Urothelium cell line (cell line): ENCODE measurements at regions not wholly inside any gene's neighbourhood (a gene's known extent, or its start where the extent isn't known, plus 50 kb on each side); places are given as distances from the start of the nearest gene placed in this dataset.

Experiments used
- DNase-seq: peaks from one replicate; pipeline ENCODE4 v3.0.0; 2011; ENCODE audit warnings: low spot score, mixed read lengths
- FAIRE-seq: peaks from 2 replicates; lab custom pipeline; 2011; peaks lifted over from hg19 to GRCh38; lab: Jason Lieb, UNC

DNA sequence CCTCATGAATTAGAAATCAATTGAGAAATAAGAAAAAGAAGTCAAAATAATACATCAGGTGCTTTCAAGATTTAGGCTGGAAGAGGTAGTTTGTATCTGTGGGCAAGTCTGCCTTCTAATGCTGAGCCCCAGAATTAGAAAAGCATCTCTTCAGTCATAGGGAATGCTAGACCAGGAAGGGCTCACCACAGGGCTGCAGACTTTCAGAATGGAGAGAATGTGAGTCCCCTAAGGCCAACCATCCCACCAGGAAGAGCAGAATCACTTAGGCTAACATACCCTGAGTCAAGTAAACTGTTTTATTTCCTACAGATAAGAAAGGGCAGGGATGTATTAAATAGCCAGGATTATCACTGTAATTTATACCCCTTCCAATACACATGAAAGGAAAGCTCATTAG, 510.2 kb downstream of the RNF144B start:
- DNase-seq, result no peak
- FAIRE-seq, result no peak

DNA sequence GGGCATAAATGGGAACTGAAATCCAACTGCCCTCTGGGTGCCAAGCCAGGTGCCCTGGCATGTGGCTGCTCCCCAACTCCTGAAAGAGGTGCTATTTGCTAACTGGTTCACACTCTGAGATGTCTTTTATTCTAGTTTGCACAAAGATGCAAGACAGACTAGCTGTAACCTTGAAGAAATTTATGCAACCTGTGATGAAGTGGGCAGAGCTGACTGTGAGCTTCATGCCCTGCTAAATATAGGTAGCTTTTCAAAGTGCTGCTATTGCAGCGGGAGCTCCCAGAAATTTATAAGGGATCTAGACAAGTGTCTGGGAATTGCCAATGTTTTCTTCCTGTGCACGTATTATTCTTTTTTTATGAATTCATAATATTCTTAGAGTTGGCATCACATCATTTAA, 517.5 kb downstream of the RNF144B start:
- FAIRE-seq, result no peak

DNA sequence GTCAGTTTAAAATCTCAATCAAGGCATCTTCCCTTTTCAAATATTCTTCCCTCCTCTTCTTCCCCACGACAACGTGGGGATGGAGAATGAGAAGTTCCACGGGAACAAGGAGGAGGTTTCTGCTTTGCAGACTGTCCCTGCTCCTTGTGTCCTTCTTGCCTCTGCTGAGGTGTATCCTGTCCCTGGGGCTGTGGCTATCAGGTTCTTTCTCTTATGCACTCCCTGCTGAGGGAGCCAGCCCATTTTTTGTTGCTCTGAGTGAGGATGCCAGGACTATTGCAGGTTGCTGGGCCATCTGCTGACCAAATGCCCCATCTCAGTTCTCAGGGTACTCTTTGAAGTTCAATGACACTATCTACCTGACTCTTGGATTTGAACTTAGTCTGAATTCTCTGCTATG, 533.6 kb downstream of the RNF144B start:
- FAIRE-seq, result no peak
- no peak for DNase-seq

More for the DNA sequence above, 517.5 kb downstream of the RNF144B start:
- no peak for DNase-seq

DNA sequence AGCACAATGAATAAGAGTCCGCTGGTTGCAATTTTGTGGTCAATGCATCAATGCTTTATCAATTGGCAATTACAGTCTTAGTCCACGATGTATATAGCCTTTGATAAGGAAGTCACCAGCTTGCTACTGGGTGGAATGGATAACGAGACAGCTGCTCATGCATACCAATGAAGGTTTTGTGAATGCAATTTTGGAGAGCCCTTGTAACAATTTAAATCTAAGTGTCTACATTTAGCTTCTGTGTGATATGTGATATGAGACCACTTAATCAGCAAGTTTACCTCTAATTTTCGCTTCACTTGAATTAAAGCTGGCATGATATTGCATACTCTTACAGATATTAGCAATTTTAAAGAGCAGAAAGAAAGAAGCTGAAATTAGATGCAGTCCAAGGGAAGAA, 543.9 kb downstream of the RNF144B start:
- DNase-seq (no peak), FAIRE-seq (no peak)

DNA sequence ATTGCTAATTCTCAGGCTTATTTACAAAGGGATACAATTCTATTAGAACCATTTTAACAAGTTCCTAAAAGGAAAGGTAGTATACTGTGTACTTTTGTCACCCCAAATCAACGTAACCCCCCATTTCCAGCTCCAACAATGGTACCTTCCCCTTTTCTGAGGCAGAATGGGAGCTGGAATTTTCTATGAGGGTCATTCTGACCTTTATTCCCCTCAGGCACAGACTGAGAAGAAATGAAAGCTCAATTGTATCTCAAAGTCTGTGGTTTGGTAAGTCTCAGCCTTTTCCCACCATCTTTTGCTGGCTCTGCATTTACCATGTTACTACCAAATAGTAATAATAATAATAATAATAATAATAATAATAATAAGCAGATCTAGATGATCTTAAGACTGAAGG, 571.0 kb downstream of the RNF144B start:
- DNase-seq (no peak), FAIRE-seq (no peak)

DNA sequence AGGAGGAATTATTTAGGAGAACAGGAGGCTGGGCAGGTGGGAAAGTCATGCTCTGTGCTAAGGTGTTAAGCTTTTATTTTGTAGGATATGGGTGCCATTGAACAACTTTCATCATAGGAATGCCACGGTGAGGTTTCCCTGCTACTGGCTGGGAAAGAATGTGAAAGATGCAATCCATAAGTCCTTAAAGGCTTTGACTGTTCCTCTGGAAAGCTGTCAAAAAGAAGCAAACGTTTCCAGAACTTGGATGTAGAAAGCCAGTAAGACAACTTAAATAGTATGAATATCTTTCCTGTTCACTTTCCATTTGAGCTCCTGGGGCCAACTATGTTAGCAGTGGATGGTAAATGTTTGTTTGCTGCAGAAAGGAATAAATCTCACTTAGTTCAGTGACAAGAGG, 574.4 kb downstream of the RNF144B start:
- no peak for DNase-seq

DNA sequence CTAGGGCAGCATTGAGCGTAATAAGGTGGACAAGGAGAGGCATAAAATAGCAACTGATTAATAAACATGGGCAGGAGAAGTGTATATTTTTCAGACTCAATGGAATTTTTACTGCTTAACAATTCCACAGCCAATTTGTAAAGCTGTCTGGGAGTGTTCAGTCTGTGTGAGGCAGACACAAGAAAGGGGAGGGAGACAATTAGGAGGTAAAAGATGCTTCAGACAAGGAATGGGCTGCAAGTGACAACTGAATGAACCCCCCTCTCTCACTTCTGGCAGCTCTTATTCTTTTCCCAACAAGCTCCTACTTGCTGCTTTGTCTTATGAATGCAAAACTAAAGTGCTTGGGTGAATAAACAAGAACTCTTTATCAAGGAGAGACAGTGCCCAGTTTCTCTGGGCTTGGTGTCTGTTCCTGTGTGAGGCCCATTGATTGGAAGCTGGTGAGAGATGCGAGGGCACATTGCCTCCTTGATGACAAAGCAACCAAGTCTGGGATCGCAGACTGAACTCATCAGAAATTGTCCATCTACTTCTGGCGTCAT, 575.3 kb downstream of the RNF144B start:
- FAIRE-seq (no peak), DNase-seq (no peak)

More for the DNA sequence above, 574.4 kb downstream of the RNF144B start:
- FAIRE-seq, result no peak

DNA sequence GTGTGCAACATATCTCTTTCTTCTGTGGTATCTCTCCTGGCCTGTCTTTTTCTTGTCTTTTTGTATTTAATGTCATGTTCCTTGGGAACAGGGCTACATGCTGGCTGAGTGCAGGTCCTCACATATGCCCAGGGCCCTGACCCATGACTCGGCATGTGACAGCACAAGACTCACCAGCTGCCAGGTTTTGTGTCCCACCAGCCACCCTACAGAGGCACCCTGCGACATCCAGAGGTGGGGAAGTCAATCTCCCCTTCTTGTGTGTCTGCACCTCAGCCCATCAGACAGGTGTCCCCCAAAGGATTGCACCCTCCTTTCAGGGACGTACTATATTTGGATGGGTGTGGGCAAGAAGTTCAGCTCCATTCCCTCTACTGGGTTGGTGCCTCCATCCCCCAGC, 576.3 kb downstream of the RNF144B start:
- FAIRE-seq, result no peak
- DNase-seq, result no peak

DNA sequence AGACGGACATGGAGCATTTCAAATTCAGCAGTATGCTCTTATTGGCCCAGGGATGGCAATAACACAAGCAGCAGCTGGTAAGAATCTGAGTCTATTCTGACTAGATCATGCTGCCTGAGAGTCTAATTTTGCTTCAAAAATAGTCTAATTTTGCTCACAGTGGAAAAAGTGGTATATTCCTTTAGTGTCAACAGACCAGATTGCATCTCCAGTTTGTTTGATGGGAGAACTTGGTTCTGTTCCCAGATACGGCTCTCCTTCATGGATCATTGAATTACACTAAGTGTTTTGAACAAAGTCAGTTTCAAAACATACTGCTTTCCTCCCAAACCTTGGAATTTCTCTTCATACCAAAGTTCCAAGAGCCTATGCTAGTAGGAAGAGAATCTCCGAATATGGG, 586.1 kb downstream of the RNF144B start:
- FAIRE-seq (no peak), DNase-seq (no peak)

DNA sequence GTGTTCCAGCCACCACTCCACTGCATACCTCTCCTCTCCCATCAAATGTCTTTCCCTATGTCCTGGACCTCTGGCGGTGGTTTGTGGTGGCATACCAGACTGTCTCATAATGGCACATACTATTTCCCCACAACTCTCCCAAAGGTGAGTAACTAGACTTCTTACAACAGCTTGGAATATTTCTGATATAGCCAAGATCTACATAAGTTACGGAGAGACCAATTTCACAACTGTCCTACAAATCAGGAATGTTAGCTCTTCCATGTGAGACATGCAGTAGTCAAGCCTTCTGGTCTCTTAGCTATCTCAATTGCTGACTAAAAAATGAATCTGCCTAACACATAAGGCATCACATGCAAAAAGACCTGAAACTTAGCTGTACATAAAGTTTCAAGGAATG, 588.9 kb downstream of the RNF144B start:
- FAIRE-seq (no peak), DNase-seq (no peak)

DNA sequence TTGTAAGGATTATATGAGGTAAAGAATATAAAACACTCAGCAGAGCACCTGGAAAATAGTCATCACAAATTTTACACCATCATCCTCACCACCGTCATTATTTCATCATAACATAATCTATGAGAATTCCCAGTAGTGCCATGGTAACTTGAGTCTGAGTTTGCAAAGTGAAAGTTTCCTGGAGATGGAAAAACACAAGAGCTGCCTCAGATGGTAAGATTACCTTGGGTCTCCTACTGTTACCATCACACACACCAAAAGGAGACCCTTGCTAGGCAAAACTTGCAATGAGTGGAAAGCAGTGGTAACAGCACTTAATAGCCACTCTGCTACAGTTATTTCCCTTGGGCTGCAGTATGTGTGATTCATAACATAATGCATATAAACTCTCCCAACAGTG, 589.8 kb downstream of the RNF144B start:
- DNase-seq, result no peak
- no peak for FAIRE-seq

DNA sequence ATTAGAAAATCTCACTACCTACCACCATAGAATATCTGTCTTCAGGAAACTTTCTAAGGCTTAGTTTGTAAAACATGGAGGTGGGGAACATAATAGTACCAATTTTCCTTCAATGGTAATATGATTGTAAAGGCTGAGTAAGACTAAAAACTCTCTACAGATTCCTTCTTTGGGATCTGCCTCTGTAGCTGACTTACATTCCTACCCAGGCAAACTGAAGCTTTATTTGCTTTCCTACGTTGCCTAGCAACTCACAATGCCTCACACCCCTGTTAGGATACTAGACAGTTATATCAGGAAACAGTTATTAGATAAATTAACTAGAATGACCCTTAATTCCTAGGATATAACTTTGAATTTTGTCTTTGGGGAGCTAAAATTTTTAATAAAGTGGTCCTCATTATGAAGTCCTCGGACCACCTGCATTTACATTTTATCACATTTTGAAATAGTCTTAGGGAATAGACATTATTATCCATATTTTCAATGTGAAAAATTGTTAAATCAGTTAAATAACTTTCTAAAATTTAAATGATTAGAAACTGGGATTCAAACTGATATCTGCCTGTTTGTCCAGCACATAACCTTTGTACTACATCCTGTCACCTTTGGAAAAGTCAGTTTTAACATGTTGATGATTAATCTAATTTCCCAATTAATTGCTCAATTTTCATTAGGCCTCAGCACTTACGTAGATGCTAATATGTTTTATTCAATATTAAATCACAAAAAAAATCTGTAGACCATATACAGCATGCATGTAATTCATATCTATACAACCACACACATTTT, 591.4 kb downstream of the RNF144B start:
- FAIRE-seq (no peak), DNase-seq (no peak)

DNA sequence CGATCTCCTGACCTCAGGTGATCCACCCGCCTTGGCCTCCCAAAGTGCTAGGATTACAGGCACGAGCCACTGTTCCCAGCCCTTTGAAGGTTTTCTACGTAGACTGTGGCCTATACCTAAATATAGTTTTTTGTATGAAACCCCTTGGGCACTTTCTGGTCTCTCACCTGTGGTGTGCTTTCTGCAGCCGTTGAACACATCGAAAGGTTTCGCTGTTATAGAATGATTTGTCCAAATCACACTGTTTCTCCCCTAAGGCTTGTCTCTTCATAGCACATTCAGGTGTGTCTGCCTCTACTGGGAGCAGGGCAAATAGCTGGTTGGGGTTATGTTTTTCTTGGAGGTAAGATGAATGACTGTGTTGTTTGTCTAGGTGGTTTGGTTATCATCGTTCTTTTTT, 597.9 kb downstream of the RNF144B start:
- DNase-seq (no peak), FAIRE-seq (no peak)

DNA sequence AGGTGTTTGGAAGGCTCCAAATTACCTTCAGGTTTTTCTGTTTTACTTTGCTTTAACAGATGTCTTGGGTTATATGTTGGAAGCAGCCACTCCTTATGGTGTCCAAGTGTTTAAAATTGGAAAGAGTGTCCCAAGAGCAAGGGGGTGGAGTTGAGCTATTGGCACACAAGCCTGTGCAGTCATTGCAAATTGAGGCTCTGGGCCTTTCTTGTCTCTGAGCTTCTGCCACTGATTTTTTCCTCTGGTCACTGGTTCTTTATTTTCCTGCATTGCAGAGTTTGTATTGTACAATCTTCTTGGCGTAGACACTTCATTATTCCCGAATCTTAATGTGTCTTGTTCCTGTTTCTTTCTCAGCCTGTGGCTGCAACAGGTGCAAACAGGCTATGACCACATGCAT, 598.8 kb downstream of the RNF144B start:
- FAIRE-seq (no peak), DNase-seq (no peak)

DNA sequence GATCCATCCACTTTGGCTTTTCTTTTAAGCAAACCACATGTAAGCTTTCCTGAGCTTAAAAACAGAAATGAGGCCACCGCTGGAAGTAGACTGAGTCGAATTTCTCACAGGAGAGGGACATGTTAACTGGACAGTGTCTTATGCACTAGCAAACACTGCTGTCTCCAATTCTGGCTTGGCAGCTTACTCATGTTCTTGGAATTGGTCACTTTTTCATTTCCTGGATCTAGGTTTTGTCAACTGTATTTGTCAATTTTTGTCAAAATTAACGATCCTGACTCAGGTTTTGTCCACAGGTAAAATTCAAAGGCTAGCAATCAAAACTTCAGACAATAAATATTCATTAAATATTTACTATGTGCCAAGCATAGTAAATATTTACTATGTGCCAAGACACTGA, 601.5 kb downstream of the RNF144B start:
- FAIRE-seq, result no peak
- no peak for DNase-seq

DNA sequence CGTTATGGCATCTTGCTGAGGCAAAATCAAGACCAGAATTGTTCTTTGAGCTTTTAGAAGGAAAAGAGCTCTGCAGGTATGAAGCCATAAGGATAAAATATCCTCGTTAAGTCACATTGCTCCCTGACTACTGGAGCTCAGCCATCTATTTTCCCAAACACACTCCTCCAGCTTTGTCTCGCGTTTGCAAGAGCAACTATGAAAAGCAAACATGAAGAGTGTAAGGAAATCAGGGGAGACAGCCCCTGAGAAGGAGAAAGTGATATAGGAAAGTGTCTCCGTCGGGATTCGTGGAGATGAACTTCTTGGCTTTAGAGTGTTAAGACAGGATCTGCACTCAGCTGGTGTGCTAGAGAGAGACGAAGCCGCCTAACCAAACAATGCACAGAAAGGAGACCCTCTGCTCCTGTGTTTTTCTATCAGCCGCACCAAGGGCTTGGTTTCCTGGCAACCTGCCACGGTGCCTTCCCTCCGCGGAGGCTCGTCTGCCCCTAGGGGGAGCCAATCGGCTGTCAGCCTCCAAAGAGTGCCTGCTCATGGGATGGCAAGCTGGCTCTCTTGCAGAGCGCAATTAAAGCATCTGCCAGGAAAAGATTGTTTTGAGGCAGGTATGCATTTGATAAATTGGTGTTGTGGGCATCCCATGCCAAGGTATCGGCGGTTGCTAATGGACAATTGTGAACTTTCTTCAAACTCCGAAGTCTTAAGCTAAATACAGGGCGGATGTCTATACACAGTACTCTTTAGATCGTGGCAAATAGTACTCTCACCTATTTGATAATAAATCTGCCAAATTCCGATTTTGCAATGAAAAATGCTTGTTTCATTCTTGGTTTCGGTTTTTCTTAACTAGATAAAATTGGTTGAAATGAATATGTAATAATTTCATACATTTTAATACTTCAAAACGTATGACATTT, 603.2 kb downstream of the RNF144B start:
- no peak for FAIRE-seq
- peak; percentile 78 for DNase-seq

DNA sequence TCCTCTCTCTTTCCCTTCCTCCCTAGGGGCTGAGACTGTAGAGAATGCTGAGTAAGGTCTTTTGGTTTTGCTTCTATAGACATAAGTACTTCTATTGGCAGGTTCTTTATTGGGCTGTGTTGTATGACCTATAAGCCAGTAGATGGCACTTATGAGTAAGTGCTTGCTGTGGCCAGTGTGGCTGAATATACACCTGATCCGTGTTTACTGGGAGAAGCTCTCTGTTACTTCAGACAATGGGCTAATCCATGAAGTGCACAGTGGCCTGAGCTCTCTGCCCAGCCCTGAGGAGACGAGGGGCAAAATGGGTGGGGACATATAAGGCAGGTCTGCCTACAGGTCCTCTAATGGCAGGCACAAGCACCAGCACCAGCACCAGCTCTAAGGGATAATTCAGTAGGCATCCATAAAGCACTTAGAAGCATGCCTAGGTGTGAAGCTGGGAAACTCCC, 610.3 kb downstream of the RNF144B start:
- DNase-seq (peak; percentile 47), FAIRE-seq (no peak)

DNA sequence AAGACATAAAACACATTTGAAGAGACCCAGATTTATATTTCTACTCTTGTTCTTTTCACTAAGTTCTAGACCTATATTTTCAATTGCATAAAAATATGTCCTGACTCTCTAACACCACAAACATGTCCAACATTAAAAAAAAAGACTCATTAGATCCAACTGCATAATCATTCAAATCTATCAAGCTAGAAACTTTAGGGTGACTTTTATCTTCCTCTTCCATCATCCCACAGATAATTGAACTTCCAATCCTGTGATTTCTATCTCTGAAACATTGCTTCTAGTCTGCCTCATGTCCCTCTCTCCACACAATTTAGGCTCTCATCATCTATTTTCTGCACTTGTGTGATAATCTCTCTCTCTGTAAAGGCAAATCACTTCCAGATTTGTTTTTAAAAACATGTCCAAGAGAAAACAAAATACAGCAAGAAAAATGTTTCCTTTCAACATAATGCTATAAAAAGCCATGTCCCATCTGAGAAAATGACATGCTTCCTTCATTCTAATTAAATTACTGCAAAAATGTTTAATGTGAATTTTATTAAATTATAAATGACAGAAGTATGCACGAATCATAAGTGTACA, 615.9 kb downstream of the RNF144B start:
- no peak for FAIRE-seq
- DNase-seq, result no peak

DNA sequence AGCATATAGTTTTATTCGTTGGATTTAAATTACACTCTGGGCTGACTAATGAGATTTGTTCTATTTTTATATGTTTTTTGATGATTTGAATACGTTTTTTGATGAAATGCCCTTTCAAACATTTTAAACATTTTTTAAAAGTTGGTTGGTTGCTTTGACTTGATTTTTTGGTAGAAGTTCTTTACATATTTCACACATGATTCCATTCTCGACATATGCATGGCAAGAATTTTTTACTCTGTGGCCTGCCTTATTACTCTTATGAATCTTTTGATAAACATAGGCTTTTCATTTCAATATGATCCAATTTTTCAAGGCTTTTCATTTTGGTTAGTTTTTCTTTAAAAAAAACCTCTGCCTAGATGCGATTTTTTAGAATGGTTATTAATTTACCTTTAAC, 617.0 kb downstream of the RNF144B start:
- no peak for FAIRE-seq
- no peak for DNase-seq

DNA sequence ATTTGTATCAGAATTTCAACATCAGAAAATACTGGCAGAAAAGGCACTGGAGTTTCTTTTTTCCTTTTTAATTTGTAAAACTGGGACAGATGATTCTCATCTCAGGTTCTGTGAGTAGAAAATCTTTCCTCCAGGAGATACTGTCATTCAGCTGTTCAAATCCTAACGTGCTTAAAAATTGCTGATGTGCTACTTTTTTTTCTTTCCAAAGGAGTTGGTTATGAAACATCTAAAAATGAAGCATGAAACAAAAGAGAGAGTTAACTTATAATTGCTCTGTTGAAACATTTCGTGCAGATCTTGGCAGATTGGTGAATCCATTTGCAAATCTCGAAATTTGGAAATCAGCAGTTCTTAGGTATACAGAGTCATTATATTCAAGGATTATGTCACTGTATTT, 622.6 kb downstream of the RNF144B start:
- FAIRE-seq, result no peak

DNA sequence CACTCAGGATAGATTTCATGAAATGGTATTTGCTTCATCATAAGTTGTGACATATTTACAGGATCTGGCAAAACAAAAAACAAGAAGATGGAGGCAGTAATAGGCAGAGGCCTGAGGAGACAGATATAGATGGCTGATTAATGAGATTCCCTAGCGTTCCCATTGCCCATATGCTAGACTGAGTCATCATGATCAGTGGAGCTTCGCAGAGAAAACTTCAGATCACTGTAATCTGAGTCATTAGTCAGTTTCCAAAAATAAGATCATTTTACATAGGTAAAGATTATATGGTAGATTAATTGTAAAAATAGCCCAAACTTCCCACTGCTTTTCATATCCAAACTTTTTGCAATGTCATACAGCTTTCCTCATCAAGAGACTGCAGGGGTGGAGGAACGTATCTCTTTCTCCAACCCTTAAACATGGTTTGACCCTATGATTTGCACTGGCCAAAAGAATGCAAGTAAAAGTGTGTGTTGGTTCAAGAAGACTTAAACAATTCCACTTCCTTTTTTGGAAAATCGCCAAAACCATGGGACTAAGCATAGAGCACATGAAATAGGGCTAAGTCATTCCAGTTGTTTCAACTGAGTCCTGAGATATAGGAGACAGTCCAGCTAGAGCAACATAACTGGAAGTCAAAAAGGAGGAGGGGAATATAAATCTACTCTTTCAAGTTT, 626.0 kb downstream of the RNF144B start:
- DNase-seq, result no peak
- FAIRE-seq, result no peak

More for the DNA sequence above, 622.6 kb downstream of the RNF144B start:
- DNase-seq, result no peak
